GM19099 (cell line): ENCODE measurements at regions not wholly inside any gene's neighbourhood (a gene's known extent, or its start where the extent isn't known, plus 50 kb on each side); places are given as distances from the start of the nearest gene placed in this dataset.

ENCODE experiments used
- POLR2A ChIP-seq: IDR thresholded peaks from 3 replicates; pipeline ENCODE4 v1.6.1; 2011; ENCODE audit warnings: low read depth; ENCODE audit not compliant: insufficient read length; ENCODE audit errors: extremely low read depth

DNA sequence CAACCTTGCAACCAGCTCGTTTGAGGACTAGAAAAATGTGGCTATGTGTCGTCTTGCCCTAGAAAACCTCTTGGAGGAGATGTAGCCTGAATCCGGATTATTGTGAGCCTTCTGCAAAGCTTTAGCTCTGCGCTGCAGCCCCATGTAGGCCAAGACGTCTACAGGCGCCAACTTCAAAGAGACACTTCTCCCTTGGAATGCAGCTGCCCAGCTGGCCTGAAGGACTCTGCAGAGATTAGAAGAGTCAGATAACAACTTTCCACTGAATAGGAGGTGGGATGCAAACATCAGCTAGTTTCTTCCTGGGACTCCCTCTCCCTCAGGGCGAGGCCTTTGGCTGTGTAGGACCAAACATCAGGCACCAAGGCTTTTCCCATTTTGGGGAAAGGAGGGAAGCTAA, 356.5 kb upstream of the IL12A start:
- no peak for TF ChIP-seq POLR2A

DNA sequence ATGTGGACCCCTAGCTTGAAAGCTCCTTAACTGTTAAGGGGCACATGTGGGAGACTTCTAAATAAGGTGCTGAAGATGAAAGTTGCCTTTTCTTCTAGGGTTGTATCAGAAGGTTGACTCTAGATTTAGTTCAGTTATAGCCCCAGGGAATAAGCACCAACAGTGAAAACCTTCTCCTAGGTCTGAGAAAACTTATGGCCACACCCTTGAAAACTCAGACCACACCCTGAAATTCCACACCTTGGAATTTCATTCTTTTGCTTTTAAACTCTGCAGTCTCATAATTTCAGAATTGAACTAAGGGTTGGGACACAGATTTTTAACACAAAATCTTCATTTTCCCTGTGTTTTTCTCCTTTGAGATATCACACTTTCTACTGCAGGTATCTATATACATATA, 355.8 kb upstream of the IL12A start:
- TF ChIP-seq POLR2A = no peak

GRCh38 chr3:159634483-159634882, 354.2 kb upstream of the IL12A start:
- no peak for TF ChIP-seq POLR2A

DNA sequence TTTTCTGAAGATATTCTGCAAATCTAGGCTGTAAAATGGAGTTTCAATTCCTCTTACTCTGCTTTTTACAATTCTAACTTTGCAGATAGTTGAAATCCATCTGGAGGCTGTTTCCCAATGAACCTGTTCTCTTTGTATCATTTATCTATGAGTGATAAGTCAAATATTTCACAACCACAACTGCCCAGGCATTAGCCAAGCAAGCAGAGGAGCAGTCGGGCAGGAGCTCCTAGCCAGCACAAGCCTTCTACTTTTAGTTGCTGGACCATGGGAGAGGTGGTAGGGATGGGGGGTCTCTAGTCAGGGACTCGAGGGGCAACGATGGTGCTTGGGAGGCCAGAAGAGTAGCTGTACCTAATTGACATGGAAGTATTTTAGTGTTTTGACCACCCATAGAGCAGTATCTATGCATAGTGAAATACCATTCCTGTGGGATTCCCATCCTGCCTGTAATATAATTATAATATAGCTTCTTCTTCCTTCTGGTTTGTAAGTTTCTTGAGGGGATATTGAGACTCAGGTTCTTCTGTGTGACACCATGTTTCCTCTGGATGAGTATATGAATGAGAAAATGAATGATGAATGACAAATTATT, 353.5 kb upstream of the IL12A start:
- TF ChIP-seq POLR2A = no peak

DNA sequence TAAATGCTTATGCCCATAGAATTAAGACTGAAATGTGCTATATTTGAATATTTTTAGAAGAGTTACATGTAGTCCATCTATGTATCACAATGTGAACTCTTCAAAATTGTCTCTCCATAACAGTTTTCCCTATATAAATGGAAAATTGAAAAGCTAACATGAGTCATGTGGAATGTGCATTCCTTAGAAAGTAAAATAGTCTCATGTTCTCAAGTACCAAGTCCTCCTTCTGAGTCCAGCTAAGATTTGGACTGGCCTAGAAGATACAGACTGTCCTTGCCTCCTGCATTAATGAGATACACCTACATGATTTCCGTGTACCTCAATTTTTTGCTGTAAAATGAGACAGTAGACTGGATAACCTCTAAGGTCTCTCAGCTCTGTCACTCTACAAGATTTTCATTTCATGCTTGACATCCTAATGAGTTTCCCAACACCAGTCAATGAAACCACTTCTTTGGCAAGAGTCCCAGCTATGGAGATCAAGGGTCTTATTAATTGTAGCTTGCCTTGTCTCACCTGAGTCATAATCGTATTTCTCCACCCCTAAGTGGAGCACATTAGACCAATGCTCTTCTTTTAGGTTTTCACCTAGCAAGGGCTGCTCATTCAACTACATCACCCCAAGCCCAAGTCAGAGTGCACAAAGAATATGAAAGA, 350.6 kb upstream of the IL12A start:
- TF ChIP-seq POLR2A = no peak

DNA sequence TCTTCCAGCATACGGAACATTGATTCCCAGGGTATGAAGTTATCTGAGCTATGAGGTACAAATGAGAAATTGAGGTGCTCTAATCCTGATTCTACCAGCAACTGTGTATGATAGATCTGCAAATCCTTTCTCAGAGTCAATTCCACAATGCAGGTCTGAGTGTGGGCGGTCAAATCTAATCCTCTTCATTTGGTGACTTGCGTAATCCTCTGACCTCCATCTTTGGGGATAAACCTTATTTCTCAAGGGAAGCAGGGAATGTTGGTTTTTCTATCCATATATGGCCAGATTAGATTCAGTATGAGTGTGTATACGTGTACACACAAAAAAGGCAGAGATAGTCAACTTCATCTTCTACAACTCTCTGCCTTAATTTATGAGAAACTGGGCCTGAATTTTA, 348.4 kb upstream of the IL12A start:
- no peak for TF ChIP-seq POLR2A

DNA sequence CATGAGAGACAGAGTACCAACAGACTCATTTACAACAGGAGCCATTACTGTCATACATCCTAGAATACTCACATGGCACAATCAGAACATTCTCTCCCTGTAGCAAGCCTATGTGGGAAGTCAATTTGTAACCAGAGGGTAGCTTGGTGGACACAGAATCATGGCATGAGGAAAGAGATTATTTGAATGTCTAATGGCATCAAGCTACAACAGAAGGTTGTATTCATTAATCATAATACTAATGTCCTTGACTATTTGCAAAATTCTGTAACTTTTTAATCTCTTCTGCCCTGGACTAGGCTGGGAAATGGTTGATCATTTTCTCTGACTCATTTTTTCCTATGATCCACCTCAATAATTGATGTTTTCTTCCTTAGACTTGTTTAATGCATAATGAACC, 345.2 kb upstream of the IL12A start:
- no peak for TF ChIP-seq POLR2A

GRCh38 chr3:159645874-159646273, 342.8 kb upstream of the IL12A start:
- TF ChIP-seq POLR2A = no peak

GRCh38 chr3:159649951-159650350, 338.7 kb upstream of the IL12A start:
- no peak for TF ChIP-seq POLR2A

DNA sequence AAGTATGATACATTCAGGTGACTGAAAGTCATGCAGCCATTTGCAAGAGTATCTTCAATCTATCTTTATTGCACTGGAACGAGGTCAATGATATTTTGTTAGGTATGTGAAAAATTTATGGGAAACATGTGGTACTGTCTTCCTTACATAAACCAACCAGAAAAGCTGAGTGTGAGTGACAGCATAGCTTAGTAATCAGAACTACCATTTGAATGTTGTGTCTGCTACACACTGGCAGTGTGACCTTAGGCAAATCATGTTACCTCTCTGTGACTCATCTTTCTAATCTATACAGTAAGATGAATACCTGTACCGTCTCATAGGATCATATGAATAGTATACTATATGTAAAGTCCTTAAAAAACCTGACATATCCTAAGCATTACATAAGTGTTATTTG, 337.9 kb upstream of the IL12A start:
- TF ChIP-seq POLR2A = no peak

- no peak for TF ChIP-seq POLR2A
Observed at GRCh38 chr3:159652452-159652851, 336.2 kb upstream of the IL12A start.

DNA sequence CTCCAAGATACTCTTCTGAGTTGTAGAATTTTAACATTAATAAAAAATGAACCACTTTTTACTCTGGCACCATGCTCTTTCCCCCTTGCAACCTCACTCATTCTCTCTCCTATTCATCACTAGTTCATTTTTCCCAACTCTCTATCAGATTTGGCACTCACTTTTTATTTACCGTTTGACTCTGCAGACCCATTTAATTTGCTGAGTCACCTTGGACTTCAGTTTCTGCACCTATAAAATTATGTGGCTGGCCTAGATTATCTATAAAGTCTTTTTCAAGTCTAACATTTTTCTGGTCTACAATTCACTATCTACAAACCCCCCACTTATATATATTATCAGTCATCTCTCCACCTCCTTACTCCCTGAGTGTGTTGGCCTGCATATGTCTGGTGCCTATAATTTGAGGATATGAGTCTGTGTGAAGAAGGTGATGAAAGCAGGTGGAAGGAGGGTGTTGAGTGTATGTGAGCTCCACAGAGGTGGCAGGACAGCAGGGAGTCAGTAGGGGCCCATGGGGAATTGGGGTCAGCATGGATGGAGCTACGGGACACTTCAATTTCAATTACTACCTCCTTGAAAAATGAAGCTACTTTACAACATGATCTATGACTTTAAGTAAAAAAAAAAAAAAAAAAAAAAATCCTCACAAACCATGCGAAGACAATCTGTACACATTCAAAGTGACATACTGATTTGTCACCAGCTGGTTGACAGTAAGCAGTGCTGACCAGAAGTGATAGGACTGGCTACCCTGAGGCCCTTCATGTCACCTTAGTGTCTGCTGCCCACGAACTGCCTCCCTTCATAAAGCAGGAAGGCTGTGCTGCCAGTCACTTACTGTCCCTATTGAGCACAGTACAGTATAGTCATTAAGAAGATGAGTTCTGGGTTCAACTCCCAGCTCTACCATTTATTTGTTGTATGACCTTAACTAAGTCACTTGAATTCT, 334.2 kb upstream of the IL12A start:
- TF ChIP-seq POLR2A = no peak

- TF ChIP-seq POLR2A = no peak
Observed at GRCh38 chr3:159655202-159655601, 333.4 kb upstream of the IL12A start.

DNA sequence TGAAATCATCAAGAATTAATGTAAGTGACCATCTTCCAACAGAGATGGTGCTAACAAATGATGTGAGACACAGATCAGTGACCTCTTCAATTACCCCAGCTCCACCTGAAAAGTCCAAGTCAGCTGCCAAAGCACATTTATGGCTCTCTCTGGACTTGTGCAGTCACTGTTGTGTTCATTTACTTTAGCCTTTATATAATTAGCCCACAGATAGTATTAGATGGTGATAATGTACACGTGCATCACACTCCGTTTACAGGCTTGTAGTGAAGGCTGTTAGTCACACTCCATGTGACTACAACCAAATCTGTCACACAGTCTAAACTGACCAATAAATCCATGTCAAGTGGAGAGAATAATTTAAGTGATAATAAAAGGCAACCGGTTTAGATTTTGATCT, 331.5 kb upstream of the IL12A start:
- no peak for TF ChIP-seq POLR2A

GRCh38 chr3:159657629-159658028, 331.0 kb upstream of the IL12A start:
- TF ChIP-seq POLR2A = no peak

DNA sequence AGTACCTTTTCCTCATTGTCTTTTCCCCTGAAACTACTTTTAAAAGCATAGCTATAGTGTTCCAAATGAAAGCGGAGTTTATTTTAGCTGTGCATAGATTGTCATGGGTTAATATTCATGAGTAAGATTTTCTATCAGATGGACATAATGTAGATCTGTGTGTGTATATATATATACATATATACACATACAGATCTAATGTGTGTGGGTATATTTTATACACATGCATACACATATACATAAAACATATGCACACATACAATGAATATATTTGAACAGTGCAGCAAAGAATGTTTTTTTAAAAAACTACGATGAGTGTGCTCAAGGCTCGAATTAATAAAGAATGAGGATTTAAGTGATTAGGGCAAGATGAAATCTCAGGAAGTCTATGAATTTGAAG, 328.3 kb upstream of the IL12A start:
- TF ChIP-seq POLR2A = no peak

- TF ChIP-seq POLR2A = no peak
Observed at GRCh38 chr3:159660901-159661300, 327.7 kb upstream of the IL12A start.

GRCh38 chr3:159662549-159662948, 326.1 kb upstream of the IL12A start:
- no peak for TF ChIP-seq POLR2A
